HepG2 (cell line): ENCODE measurements at regions not wholly inside any gene's neighbourhood (a gene's known extent, or its start where the extent isn't known, plus 50 kb on each side); places are given as distances from the start of the nearest gene placed in this dataset.

Experiments used
- ATAC-seq: fragments of 200-7000 bp; cut with Tn5 transposase; 3 replicates; pipeline ENCODE4 v1.9.1; 2020; ENCODE audit warnings: mild to moderate bottlenecking, moderate library complexity
- BruUV-seq: library from RNA; stranded (reverse); fragments of 400-500 nt; replicated peaks from 2 replicates; lab custom pipeline; 2021; lab: Mats Ljungman, UMichigan
- CTCF ChIA-PET: fragments of 300-600 bp; formaldehyde crosslinking; extraction: SDS; loops from one replicate; lab custom pipeline; 2021; ENCODE audit warnings: low total read pairs, inconsistent platforms, low intra/inter-chr PET ratio; lab: Yijun Ruan, JAX
- POLR2A ChIA-PET: fragments of 350-600 bp; sonication (Branson Sonifier 250); formaldehyde crosslinking; loops from one replicate; lab custom pipeline; 2020; ENCODE audit warnings: antibody characterized with exemption, inconsistent platforms; lab: Yijun Ruan, JAX
- DNase-seq: peaks from one replicate; pipeline ENCODE4 v3.0.0-alpha.2; 2015; ENCODE audit warnings: low spot score
- FAIRE-seq: peaks from 3 replicates; lab custom pipeline; 2011; peaks lifted over from hg19 to GRCh38; lab: Jason Lieb, UNC
- H2AFZ ChIP-seq: one replicate; pipeline ENCODE4 v1.6.1; 2011; ENCODE audit warnings: low read length, inconsistent platforms
- H3K27ac ChIP-seq: fragments of 300-600 bp; 3 replicates; pipeline ENCODE4 v1.8.0; 2011; ENCODE audit warnings: mixed run types, mild to moderate bottlenecking, mixed read lengths, low read length, inconsistent platforms; ENCODE audit not compliant: insufficient read depth; ENCODE audit errors: extremely low read length
- H3K27me3 ChIP-seq, 2 experiments: fragments of 200-600 bp in 1 of 2; 2 replicates in 1 of 2; 3 replicates in 1 of 2; pipeline versions ENCODE4 v1.6.0 to v1.8.0; 2011; ENCODE audit warnings: low read length in 2 of 2, mild to moderate bottlenecking in 2 of 2, moderate library complexity in 2 of 2, inconsistent platforms in 1 of 2; ENCODE audit not compliant: insufficient read depth in 2 of 2, control insufficient read depth in 1 of 2
- H3K36me3 ChIP-seq, 2 experiments: fragments of 200-600 bp in 1 of 2; replicated peaks in 1 of 2; 2 replicates in 1 of 2; 3 replicates in 1 of 2; pipeline versions ENCODE4 v1.5.1 to v1.8.0; 2011; ENCODE audit warnings: low read length in 2 of 2, inconsistent platforms in 1 of 2; ENCODE audit not compliant: insufficient read depth in 2 of 2, control insufficient read depth in 1 of 2
- H3K4me1 ChIP-seq: 2 replicates; pipeline ENCODE4 v1.5.1; 2012; ENCODE audit warnings: low read length, inconsistent platforms; ENCODE audit not compliant: insufficient read depth
- H3K4me2 ChIP-seq: 2 replicates; pipeline ENCODE4 v1.6.0; 2011; ENCODE audit warnings: low read depth, low read length, inconsistent platforms
- H3K4me3 ChIP-seq, 3 experiments: fragments of 200-600 bp in 1 of 3; sonication (generic), shearing (Covaris generic) in 1 of 3; replicated peaks in 1 of 3; 2 replicates each; pipeline ENCODE4 v1.5.1; 2011 to 2016; ENCODE audit warnings: low read length in 3 of 3, inconsistent platforms in 2 of 3, low read depth in 2 of 3, mild to moderate bottlenecking in 2 of 3, control low read depth in 1 of 3, mixed read lengths in 1 of 3; ENCODE audit not compliant: insufficient read depth in 1 of 3
- H3K79me2 ChIP-seq: one replicate; pipeline ENCODE4 v1.6.1; 2011; ENCODE audit warnings: low read length, inconsistent platforms; ENCODE audit not compliant: insufficient read depth
- H3K9ac ChIP-seq: 2 replicates; pipeline ENCODE4 v1.6.0; 2011; ENCODE audit warnings: mild to moderate bottlenecking, low read depth, low read length, inconsistent platforms; ENCODE audit not compliant: insufficient read depth
- H3K9me3 ChIP-seq: 2 replicates; pipeline ENCODE4 v1.5.1; 2012; ENCODE audit warnings: mild to moderate bottlenecking, low read length
- H4K20me1 ChIP-seq: 2 replicates; pipeline ENCODE4 v1.6.0; 2011; ENCODE audit warnings: inconsistent platforms, mild to moderate bottlenecking, low read length, moderate library complexity; ENCODE audit not compliant: insufficient read depth
- STAT5B ChIP-seq: sonication (generic); formaldehyde crosslinking; IDR thresholded peaks from 2 replicates; pipeline ENCODE4 v1.4.0; 2020; ENCODE audit warnings: missing genetic modification reagents
- TFE3 ChIP-seq: IDR thresholded peaks from 2 replicates; pipeline ENCODE4 v1.6.1; 2016
- ZFP90 ChIP-seq: sonication (generic); formaldehyde crosslinking; IDR thresholded peaks from 2 replicates; pipeline ENCODE4 v1.8.0; 2022; ENCODE audit warnings: missing genetic modification reagents, mild to moderate bottlenecking, inconsistent platforms, borderline replicate concordance
- ZNF800 ChIP-seq: sonication (generic); formaldehyde crosslinking; IDR thresholded peaks from 2 replicates; pipeline ENCODE4 v1.4.0; 2020; ENCODE audit warnings: missing genetic modification reagents
- WGBS: methylation state at CpG from one replicate; pipeline ENCODE4 v1.1.6; 2017; ENCODE audit warnings: low lambda C conversion rate; 5-methylcytosine and 5-hydroxymethylcytosine counted together
- in situ Hi-C: cut with HindIII; loops from 2 replicates; pipeline ENCODE4 v1.10.0; 2017; ENCODE audit warnings: low pct_unique_long_range_greater_than_20kb; ENCODE audit not compliant: extremely low pct_ligation_motif_present
- intact Hi-C: fragments of 100-400 bp; cut with micrococcal nuclease; formaldehyde crosslinking; loops from one replicate; pipeline ENCODE4 v1.10.0; 2022; ENCODE audit not compliant: unreplicated experiment

GRCh38 chr12:5375547-5376295 lies 56.2 kb upstream of the NTF3 start:
- Histone ChIP-seq H3K4me3 (no peak overlapping the region), H3K4me1 (no peaks in the 10 kb centered on the region), H3K9me3 (no peaks in the 10 kb centered on the region), H3K79me2 (no peaks in the 10 kb centered on the region), H3K36me3 (no peaks in the 10 kb centered on the region), H3K9ac (no peak overlapping the region), H2AFZ (no peak overlapping the region), H3K4me2 (no peak overlapping the region), H4K20me1 (no peaks in the 10 kb centered on the region), H3K27ac (no peak overlapping the region), H3K27me3 (0 out of 5 replicates have a peak, but pooled peaks cover 0 to 1% of the 10 kb centered on the region in 2 experiments)
- ChIA-PET CTCF (no interaction called here), POLR2A (no interaction called here)
- TF ChIP-seq ZNF800 (CRISPR knock-in tag) (no peak), ZFP90 (CRISPR knock-in tag) (no peak), STAT5B (CRISPR knock-in tag) (no peak), TFE3 (CRISPR knock-in tag) (no peak)
- ATAC-seq: no peak
- in situ Hi-C loops (no loop called here), intact Hi-C loops (no loop called here)
- no TSS peak for BruUV-seq
- DNase-seq: no peak
- FAIRE-seq: no peak
- 39% methylated on average over 5 of the region's 5 CpGs for WGBS
